ENCODE measurements at regions not wholly inside any gene's neighbourhood (a gene's known extent, or its start where the extent isn't known, plus 50 kb on each side); places are given as distances from the start of the nearest gene placed in this dataset.

DNA sequence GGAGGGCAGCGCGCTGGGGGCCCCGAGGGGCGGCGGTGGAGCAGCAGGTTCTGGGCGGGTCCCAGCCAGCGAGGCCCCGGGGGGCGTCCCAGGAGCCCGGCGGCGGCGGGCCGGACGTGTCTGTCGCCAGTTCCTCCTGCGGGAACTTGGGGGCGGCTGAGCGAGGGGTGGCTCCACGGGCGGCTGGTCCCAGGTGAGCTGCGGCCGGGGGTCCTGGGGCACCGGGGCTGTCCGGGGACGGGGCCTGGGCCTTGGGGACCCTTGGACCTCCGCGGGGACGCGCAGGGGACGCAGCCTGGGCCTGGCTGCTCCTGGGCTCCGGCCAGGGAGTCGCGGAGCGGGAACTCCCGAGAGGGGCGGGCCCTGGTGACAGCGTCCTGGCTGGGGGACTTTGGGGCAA lies 54.2 kb upstream of the ZNF267 start:
- DNase-seq (no peak), ATAC-seq (replicated peaks) (no peak)
- H3K27ac Mint-ChIP-seq, result no peak overlapping the region
- no peak overlapping the region for H3K4me3 Mint-ChIP-seq
- H3K4me1 Mint-ChIP-seq (ENCODE audit: low read depth in 2 of 2), result no peaks in the 10 kb centered on the region
- peaks cover 3% of the 10 kb centered on the region for H3K36me3 Mint-ChIP-seq (ENCODE audit: insufficient read depth)
- H3K27me3 Mint-ChIP-seq, result peaks cover 12 to 31% of the 10 kb centered on the region in 2 donors
- peaks cover 0 to 2% of the 10 kb centered on the region in 2 donors for H3K9me3 Mint-ChIP-seq

DNA sequence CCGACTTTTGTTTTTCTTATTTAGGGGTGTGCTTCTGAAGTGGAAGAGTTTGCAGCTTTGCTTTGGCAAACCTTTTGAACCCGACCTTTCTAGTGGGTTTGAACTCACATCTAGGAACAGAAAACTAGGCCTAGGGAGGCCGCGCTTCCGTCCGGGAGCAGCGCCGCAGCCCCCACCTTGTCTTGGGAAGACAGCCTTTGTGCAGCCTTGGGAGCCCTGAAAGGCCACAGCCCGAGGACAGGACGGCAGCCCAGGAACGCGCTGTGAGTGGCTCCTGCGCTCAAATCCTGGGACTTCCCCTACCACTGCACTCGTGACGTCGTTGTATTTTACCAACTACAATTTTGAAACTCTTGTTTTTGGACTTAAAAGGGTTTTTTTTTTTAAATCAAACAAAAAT lies 53.7 kb upstream of the ZNF267 start:
- peaks cover 3% of the 10 kb centered on the region for H3K36me3 Mint-ChIP-seq (ENCODE audit: insufficient read depth)
- no peak overlapping the region for H3K4me3 Mint-ChIP-seq
- H3K9me3 Mint-ChIP-seq, result peaks cover 0 to 2% of the 10 kb centered on the region in 2 donors
- ATAC-seq (replicated peaks) (no peak), DNase-seq (no peak)
- H3K4me1 Mint-ChIP-seq (ENCODE audit: low read depth in 2 of 2), result no peaks in the 10 kb centered on the region
- no peak overlapping the region for H3K27ac Mint-ChIP-seq
- peaks cover 13 to 31% of the 10 kb centered on the region in 2 donors for H3K27me3 Mint-ChIP-seq

All from effector memory CD8-positive, alpha-beta T cell (primary cell).